HL-60 (cell line): ENCODE measurements at regions not wholly inside any gene's neighbourhood (a gene's known extent, or its start where the extent isn't known, plus 50 kb on each side); places are given as distances from the start of the nearest gene placed in this dataset.

Experiments used
- DNase-seq, 2 experiments: peaks; one replicate each; pipeline ENCODE4 v3.0.0-alpha.2; 2010 to 2020; ENCODE audit warnings: low read depth in 1 of 2, low spot score in 1 of 2
- H3K27ac ChIP-seq: fragments of 250-450 bp; sonication (Bioruptor Pico); replicated peaks from 2 replicates; pipeline ENCODE4 v1.5.1; 2020; ENCODE audit warnings: mild to moderate bottlenecking, moderate library complexity
- H3K27me3 ChIP-seq: fragments of 250-450 bp; sonication (Bioruptor Pico); 2 replicates; pipeline ENCODE4 v1.5.1; 2021; ENCODE audit warnings: mild to moderate bottlenecking, moderate library complexity; ENCODE audit not compliant: insufficient read depth, poor library complexity, severe bottlenecking
- H3K4me3 ChIP-seq: replicated peaks from 2 replicates; pipeline ENCODE4 v1.5.1; 2011; ENCODE audit warnings: mild to moderate bottlenecking, control low read depth, low read length; ENCODE audit not compliant: insufficient read depth
- GABPA ChIP-seq: IDR thresholded peaks from 2 replicates; pipeline ENCODE4 v1.6.1; 2012; ENCODE audit warnings: low read depth
- POLR2AphosphoS5 ChIP-seq: IDR thresholded peaks from 2 replicates; pipeline ENCODE4 v1.6.1; 2012; ENCODE audit warnings: low read depth
- SPI1 ChIP-seq: IDR thresholded peaks from 2 replicates; pipeline ENCODE4 v1.6.1; 2012; ENCODE audit warnings: low read depth, mild to moderate bottlenecking, borderline replicate concordance
- TF ChIP-seq, protein P1 (sequence below): IDR thresholded peaks from 2 replicates; pipeline ENCODE4 v1.6.1; 2012; ENCODE audit warnings: low read depth; ENCODE audit not compliant: insufficient replicate concordance
- TF ChIP-seq, protein P2 (sequence below): IDR thresholded peaks from one replicate; pipeline ENCODE4 v1.5.1; 2011; ENCODE audit warnings: low read length, control low read depth, inconsistent platforms; ENCODE audit not compliant: insufficient read depth

DNA sequence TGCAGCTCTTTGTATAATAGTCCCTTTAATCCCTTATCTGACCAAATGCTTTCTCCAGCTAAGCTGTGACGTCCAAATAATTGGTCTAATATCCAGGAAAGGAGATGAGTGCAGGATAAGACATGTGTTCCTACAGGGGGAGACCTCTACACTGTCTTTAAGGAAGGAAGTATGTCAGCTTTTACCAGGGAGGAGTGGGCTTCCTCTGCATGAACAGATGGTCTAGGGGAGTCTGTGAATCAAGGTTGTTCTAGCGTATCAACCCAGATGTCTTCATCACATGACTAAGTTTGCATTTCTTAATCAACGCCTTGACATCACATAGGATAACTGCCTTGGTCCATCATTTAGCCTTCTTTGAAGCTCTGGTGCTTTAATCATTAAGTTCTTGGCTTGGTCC, 528.2 kb downstream of the MRPL39 start:
- DNase-seq = no peak
- TF ChIP-seq SPI1 (no peak), POLR2AphosphoS5 (no peak), GABPA (no peak)
- TF ChIP-seq, protein P1, sequence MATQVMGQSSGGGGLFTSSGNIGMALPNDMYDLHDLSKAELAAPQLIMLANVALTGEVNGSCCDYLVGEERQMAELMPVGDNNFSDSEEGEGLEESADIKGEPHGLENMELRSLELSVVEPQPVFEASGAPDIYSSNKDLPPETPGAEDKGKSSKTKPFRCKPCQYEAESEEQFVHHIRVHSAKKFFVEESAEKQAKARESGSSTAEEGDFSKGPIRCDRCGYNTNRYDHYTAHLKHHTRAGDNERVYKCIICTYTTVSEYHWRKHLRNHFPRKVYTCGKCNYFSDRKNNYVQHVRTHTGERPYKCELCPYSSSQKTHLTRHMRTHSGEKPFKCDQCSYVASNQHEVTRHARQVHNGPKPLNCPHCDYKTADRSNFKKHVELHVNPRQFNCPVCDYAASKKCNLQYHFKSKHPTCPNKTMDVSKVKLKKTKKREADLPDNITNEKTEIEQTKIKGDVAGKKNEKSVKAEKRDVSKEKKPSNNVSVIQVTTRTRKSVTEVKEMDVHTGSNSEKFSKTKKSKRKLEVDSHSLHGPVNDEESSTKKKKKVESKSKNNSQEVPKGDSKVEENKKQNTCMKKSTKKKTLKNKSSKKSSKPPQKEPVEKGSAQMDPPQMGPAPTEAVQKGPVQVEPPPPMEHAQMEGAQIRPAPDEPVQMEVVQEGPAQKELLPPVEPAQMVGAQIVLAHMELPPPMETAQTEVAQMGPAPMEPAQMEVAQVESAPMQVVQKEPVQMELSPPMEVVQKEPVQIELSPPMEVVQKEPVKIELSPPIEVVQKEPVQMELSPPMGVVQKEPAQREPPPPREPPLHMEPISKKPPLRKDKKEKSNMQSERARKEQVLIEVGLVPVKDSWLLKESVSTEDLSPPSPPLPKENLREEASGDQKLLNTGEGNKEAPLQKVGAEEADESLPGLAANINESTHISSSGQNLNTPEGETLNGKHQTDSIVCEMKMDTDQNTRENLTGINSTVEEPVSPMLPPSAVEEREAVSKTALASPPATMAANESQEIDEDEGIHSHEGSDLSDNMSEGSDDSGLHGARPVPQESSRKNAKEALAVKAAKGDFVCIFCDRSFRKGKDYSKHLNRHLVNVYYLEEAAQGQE = no peak
- no peak overlapping the region for H3K4me3 ChIP-seq
- H3K27ac ChIP-seq = no peak overlapping the region
- no peaks in the 10 kb centered on the region for H3K27me3 ChIP-seq

DNA sequence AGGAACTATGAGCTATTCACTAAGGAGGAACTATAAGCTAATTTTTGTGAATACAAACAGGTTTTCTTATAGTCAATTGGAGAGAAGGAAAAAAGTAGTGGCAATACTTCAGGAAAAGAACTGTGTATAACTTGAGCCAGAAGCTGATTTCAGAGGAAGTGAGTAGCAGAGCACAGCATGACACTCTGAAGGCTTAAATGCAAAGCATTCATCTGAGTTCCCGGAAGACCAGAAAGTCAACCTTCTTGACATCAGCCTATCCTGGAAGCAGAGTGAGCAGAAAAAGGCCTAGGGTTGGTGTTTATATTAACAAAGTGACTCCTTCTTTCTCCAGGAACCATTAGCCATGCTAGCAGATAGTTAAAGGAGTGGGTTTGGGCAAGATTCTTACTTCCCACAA, 545.2 kb downstream of the MRPL39 start:
- H3K27me3 ChIP-seq = no peaks in the 10 kb centered on the region
- TF ChIP-seq GABPA = no peak
- TF ChIP-seq POLR2AphosphoS5 = no peak
- TF ChIP-seq SPI1 = no peak
- TF ChIP-seq, protein P2, sequence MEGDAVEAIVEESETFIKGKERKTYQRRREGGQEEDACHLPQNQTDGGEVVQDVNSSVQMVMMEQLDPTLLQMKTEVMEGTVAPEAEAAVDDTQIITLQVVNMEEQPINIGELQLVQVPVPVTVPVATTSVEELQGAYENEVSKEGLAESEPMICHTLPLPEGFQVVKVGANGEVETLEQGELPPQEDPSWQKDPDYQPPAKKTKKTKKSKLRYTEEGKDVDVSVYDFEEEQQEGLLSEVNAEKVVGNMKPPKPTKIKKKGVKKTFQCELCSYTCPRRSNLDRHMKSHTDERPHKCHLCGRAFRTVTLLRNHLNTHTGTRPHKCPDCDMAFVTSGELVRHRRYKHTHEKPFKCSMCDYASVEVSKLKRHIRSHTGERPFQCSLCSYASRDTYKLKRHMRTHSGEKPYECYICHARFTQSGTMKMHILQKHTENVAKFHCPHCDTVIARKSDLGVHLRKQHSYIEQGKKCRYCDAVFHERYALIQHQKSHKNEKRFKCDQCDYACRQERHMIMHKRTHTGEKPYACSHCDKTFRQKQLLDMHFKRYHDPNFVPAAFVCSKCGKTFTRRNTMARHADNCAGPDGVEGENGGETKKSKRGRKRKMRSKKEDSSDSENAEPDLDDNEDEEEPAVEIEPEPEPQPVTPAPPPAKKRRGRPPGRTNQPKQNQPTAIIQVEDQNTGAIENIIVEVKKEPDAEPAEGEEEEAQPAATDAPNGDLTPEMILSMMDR = no peak
- TF ChIP-seq, protein P1 = no peak
- no peak overlapping the region for H3K4me3 ChIP-seq
- no peak overlapping the region for H3K27ac ChIP-seq
- DNase-seq = no peak

DNA sequence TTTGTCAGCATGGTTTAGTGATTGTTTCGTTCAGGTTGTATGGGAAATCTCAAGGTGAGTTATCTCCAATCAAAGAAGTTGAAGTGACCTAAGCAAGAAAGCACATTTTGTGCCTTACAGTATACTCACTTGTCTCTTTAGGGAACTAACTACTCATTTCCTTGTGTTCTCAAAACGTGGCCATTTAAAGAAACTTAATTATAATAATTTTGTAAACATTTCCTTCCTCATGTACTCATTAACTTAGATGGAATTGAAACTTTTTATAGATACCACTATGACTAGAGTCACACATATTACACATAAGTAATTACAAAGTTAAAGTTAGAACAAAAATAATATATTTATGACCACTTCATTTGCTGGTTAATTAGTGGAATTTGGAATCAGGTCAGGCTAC, 552.6 kb downstream of the MRPL39 start:
- Histone ChIP-seq H3K4me3 (no peak overlapping the region), H3K27ac (no peak overlapping the region), H3K27me3 (no peaks in the 10 kb centered on the region)
- TF ChIP-seq, protein P1 = no peak
- TF ChIP-seq, protein P2 = no peak
- TF ChIP-seq SPI1 = no peak
- no peak for TF ChIP-seq GABPA
- no peak for DNase-seq
